Ishikawa (cell line): ENCODE measurements at regions not wholly inside any gene's neighbourhood (a gene's known extent, or its start where the extent isn't known, plus 50 kb on each side); places are given as distances from the start of the nearest gene placed in this dataset.

Experiments used
- CEBPB ChIP-seq: IDR thresholded peaks from 2 replicates; pipeline ENCODE4 v1.6.1; 2012
- CREB1 ChIP-seq: IDR thresholded peaks from 2 replicates; pipeline ENCODE4 v1.6.1; 2012; ENCODE audit warnings: low read depth
- EGR1 ChIP-seq: IDR thresholded peaks from 2 replicates; pipeline ENCODE4 v1.6.1; 2012
- EP300 ChIP-seq: IDR thresholded peaks from 2 replicates; pipeline ENCODE4 v1.6.1; 2012; ENCODE audit warnings: borderline replicate concordance
- FOXM1 ChIP-seq: IDR thresholded peaks from 2 replicates; pipeline ENCODE4 v1.6.1; 2012; ENCODE audit warnings: low read depth, borderline replicate concordance
- NFIC ChIP-seq: IDR thresholded peaks from 2 replicates; pipeline ENCODE4 v1.6.1; 2012
- RAD21 ChIP-seq: IDR thresholded peaks from 2 replicates; pipeline ENCODE4 v1.6.1; 2012; ENCODE audit warnings: low read depth
- TAF1 ChIP-seq: IDR thresholded peaks from 2 replicates; pipeline ENCODE4 v1.6.1; 2012; ENCODE audit warnings: low read depth, mild to moderate bottlenecking
- TCF12 ChIP-seq: IDR thresholded peaks from 2 replicates; pipeline ENCODE4 v1.6.1; 2012; ENCODE audit warnings: low read depth
- TEAD4 ChIP-seq: IDR thresholded peaks from 2 replicates; pipeline ENCODE4 v1.6.1; 2012
- YY1 ChIP-seq: IDR thresholded peaks from 2 replicates; pipeline ENCODE4 v1.6.1; 2012; ENCODE audit warnings: low read depth
- ZBTB7A ChIP-seq: IDR thresholded peaks from 2 replicates; pipeline ENCODE4 v1.6.1; 2012; ENCODE audit warnings: low read depth
- TF ChIP-seq, protein P1 (sequence below): IDR thresholded peaks from 2 replicates; pipeline ENCODE4 v1.6.1; 2012; ENCODE audit warnings: low read depth, mild to moderate bottlenecking
- TF ChIP-seq, protein P2 (sequence below): IDR thresholded peaks from 2 replicates; pipeline ENCODE4 v1.6.1; 2012
- TF ChIP-seq, protein P3 (sequence below): IDR thresholded peaks from 2 replicates; pipeline ENCODE4 v1.6.1; 2012

DNA sequence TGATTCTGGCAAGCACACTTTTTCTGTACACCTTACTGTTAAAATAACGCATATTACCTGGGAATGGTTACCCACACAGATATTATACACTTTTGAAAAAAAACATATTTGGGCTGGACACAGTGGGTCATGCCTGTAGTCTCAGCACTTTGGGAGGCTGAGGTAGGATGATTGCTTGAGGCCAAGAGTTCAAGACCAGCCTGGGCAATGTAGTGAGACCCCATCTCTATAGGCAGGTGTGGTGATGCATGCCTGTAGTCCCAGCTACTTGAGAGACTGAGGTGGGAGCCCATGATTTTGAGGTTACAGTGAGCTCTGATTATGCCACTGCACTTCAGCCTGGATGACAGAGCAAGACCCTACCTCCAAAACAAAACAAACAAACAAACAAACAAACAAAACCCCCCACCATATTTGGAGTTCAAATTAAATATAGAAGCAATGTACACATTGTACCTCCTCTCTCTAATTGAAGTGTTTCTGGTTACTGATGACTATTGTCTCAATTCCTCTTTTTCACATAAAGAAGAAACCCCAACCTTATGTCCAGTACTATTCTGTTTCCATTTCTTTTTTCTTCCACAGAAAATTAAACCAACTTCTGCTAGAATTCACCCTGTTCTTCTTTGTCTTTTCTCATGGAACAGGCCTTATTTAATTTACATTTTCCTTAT, 152.6 kb upstream of the UMPS start:
- no peak for TF ChIP-seq TCF12
- TF ChIP-seq, protein P1, sequence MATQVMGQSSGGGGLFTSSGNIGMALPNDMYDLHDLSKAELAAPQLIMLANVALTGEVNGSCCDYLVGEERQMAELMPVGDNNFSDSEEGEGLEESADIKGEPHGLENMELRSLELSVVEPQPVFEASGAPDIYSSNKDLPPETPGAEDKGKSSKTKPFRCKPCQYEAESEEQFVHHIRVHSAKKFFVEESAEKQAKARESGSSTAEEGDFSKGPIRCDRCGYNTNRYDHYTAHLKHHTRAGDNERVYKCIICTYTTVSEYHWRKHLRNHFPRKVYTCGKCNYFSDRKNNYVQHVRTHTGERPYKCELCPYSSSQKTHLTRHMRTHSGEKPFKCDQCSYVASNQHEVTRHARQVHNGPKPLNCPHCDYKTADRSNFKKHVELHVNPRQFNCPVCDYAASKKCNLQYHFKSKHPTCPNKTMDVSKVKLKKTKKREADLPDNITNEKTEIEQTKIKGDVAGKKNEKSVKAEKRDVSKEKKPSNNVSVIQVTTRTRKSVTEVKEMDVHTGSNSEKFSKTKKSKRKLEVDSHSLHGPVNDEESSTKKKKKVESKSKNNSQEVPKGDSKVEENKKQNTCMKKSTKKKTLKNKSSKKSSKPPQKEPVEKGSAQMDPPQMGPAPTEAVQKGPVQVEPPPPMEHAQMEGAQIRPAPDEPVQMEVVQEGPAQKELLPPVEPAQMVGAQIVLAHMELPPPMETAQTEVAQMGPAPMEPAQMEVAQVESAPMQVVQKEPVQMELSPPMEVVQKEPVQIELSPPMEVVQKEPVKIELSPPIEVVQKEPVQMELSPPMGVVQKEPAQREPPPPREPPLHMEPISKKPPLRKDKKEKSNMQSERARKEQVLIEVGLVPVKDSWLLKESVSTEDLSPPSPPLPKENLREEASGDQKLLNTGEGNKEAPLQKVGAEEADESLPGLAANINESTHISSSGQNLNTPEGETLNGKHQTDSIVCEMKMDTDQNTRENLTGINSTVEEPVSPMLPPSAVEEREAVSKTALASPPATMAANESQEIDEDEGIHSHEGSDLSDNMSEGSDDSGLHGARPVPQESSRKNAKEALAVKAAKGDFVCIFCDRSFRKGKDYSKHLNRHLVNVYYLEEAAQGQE, result no peak
- TF ChIP-seq TAF1, result no peak
- TF ChIP-seq, protein P2, sequence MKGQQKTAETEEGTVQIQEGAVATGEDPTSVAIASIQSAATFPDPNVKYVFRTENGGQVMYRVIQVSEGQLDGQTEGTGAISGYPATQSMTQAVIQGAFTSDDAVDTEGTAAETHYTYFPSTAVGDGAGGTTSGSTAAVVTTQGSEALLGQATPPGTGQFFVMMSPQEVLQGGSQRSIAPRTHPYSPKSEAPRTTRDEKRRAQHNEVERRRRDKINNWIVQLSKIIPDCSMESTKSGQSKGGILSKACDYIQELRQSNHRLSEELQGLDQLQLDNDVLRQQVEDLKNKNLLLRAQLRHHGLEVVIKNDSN, result no peak
- TF ChIP-seq FOXM1, result no peak
- TF ChIP-seq NFIC, result no peak
- no peak for TF ChIP-seq RAD21
- no peak for TF ChIP-seq EGR1
- no peak for TF ChIP-seq YY1
- no peak for TF ChIP-seq CEBPB
- TF ChIP-seq, protein P3, sequence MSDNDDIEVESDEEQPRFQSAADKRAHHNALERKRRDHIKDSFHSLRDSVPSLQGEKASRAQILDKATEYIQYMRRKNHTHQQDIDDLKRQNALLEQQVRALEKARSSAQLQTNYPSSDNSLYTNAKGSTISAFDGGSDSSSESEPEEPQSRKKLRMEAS, result no peak
- TF ChIP-seq CREB1, result no peak
- TF ChIP-seq EP300, result no peak
- no peak for TF ChIP-seq ZBTB7A
- no peak for TF ChIP-seq TEAD4

DNA sequence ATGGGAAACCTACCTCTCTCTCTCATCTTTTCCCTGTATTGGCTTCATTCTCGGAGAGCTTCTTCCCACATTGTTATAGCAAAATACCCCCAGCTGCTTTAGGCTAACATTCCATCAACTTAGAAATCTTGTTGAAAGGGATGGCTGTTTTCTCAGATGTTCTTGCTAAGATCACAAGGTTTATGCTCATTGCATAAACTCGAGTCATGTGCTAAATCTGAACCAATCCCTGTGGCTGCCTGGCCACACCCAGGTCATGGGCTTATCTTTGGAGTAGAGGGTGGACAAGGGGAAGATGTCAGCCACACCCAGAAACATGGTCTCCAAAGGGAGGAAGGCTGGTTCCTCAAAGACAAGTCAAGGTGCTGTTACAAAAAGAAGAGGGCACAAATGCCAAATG, 150.6 kb upstream of the UMPS start:
- TF ChIP-seq FOXM1 (no peak), CREB1 (no peak), RAD21 (no peak), TEAD4 (no peak), EGR1 (no peak), YY1 (no peak), TAF1 (no peak), NFIC (no peak), TCF12 (no peak), EP300 (no peak), ZBTB7A (no peak), CEBPB (no peak)
- TF ChIP-seq, protein P1, result no peak
- TF ChIP-seq, protein P3, result no peak
- TF ChIP-seq, protein P2, result no peak

DNA sequence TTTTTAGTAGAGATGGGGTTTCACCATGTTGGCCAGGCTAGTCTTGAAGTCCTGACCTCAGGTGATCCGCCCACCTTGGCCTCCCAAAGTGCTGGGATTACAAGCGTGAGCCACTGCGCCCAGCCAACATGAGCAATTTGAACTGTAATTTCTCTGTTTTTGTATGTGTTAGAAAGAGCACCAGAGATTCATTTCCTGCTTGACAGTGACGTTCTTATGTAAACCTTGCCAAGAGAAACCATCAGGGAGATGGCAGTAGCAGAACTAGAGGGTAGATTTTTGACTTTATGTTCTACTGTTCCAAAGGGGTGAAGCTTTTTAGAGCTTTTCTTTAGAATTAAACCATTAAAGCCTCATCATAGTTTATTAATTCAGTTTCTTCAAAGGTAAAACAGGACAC, 148.1 kb upstream of the UMPS start:
- TF ChIP-seq YY1, result no peak
- TF ChIP-seq TAF1, result no peak
- no peak for TF ChIP-seq NFIC
- TF ChIP-seq ZBTB7A, result no peak
- TF ChIP-seq RAD21, result no peak
- TF ChIP-seq EGR1, result no peak
- no peak for TF ChIP-seq CREB1
- TF ChIP-seq, protein P1, result no peak
- TF ChIP-seq FOXM1, result no peak
- TF ChIP-seq EP300, result no peak
- no peak for TF ChIP-seq TCF12

DNA sequence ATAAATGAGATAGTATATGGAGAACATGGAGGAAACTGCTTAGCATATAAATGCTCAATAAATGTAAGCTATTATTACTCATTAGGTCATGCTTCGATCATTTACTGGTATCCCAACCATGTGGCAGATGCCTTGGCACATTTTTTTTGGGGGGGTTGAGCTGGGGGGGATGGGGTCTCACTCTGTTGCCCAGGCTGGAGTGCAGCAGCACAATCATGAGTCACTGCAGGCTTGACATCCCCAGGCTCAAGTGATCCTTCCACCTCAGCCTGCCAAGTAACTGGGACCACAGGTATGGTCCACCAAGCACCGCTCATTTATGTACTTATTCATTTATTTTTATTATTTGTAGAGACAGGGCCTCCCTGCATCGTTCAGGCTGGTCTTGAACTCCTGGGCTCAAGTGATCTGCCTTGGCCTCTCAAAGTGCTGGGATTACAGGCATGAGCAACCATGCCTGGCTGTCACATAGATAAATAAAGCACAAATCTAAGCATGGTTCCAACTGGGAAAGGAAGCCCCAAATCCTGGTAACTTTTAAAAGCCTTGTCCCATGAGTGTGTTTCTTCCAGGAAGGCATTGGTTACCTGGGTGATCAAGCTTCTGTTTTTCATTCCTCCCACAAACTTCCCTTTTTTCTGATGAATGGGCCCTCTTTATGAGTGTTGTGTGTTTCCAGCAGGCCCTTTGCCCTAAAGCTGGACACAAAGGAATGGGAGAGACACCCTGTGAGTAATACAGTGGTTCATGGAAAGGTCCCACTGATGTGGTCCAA, 147.4 kb upstream of the UMPS start:
- TF ChIP-seq EGR1, result no peak
- TF ChIP-seq RAD21, result no peak
- TF ChIP-seq NFIC, result no peak
- TF ChIP-seq, protein P2, result no peak
- TF ChIP-seq CREB1, result no peak
- TF ChIP-seq YY1, result no peak
- no peak for TF ChIP-seq EP300
- TF ChIP-seq TCF12, result no peak
- TF ChIP-seq, protein P3, result no peak
- no peak for TF ChIP-seq CEBPB
- no peak for TF ChIP-seq TAF1
- no peak for TF ChIP-seq TEAD4
- no peak for TF ChIP-seq FOXM1
- TF ChIP-seq, protein P1, result no peak
- no peak for TF ChIP-seq ZBTB7A
